GM21786 (cell line): ENCODE measurements at regions not wholly inside any gene's neighbourhood (a gene's known extent, or its start where the extent isn't known, plus 50 kb on each side); places are given as distances from the start of the nearest gene placed in this dataset.
"Not testable (repeated sequence)": the region's sequence is repeated elsewhere in the genome, so short reads cannot be mapped to it uniquely, and the experiment has no call there.

Experiments used
- ATAC-seq: cut with Tn5 transposase; IDR thresholded peaks from one replicate; pipeline ENCODE4 v1.9.1; 2021; ENCODE audit not compliant: unreplicated experiment

- no peak for ATAC-seq
Measured at GRCh38 chr12:107144441-107144840, 51.1 kb upstream of the CRY1 start.

- no peak for ATAC-seq
Measured at GRCh38 chr12:107144990-107145389, 51.6 kb upstream of the CRY1 start.

GRCh38 chr12:107145397-107145796 is 52.0 kb upstream of the CRY1 start:
- ATAC-seq: no peak

GRCh38 chr12:107148107-107148506 is 54.8 kb upstream of the CRY1 start:
- ATAC-seq: no peak

GRCh38 chr12:107152315-107152714 is 59.0 kb upstream of the CRY1 start:
- no peak for ATAC-seq

- ATAC-seq: no peak
Measured at GRCh38 chr12:107159384-107159900, 66.1 kb upstream of the CRY1 start.

GRCh38 chr12:107163413-107163812 is 70.1 kb upstream of the CRY1 start:
- no peak for ATAC-seq

GRCh38 chr12:107164392-107164791 is 71.0 kb upstream of the CRY1 start:
- ATAC-seq: no peak

- no peak for ATAC-seq
Measured at GRCh38 chr12:107165581-107165980, 72.2 kb upstream of the CRY1 start.

- ATAC-seq: no peak
Measured at GRCh38 chr12:107167756-107168155, 74.4 kb upstream of the CRY1 start.

GRCh38 chr12:107169200-107169599 is 75.9 kb upstream of the CRY1 start:
- ATAC-seq: no peak

GRCh38 chr12:107178776-107179175 is 85.4 kb upstream of the CRY1 start:
- no peak for ATAC-seq

GRCh38 chr12:107179871-107180270 is 86.5 kb upstream of the CRY1 start:
- no peak for ATAC-seq

- no peak for ATAC-seq
Measured at GRCh38 chr12:107180272-107180671, 86.9 kb upstream of the CRY1 start.

GRCh38 chr12:107184359-107184930 is 91.1 kb upstream of the CRY1 start:
- ATAC-seq: no peak

GRCh38 chr12:107196681-107197080 is 103.3 kb upstream of the CRY1 start:
- no peak for ATAC-seq

- no peak for ATAC-seq
Measured at GRCh38 chr12:107200394-107200793, 107.0 kb upstream of the CRY1 start.

GRCh38 chr12:107207931-107208525 is 114.7 kb upstream of the CRY1 start:
- no peak for ATAC-seq

- not testable (repeated sequence) for ATAC-seq
Measured at GRCh38 chr12:107209700-107210099, 116.4 kb upstream of the CRY1 start.

GRCh38 chr12:107214373-107214773 is 121.0 kb upstream of the CRY1 start:
- ATAC-seq: not testable (repeated sequence)

GRCh38 chr12:107216411-107216810 is 123.1 kb upstream of the CRY1 start:
- ATAC-seq: not testable (repeated sequence)

- ATAC-seq: no peak
Measured at GRCh38 chr12:107219301-107219700, 126.0 kb upstream of the CRY1 start.

GRCh38 chr12:107221913-107222312 is 128.6 kb upstream of the CRY1 start:
- no peak for ATAC-seq
